IMR-90 (cell line): ENCODE measurements at regions not wholly inside any gene's neighbourhood (a gene's known extent, or its start where the extent isn't known, plus 50 kb on each side); places are given as distances from the start of the nearest gene placed in this dataset.

Experiments
- ATAC-seq: fragments of 200-7000 bp; cut with Tn5 transposase; 2 replicates; pipeline ENCODE4 v1.9.1; 2020; ENCODE audit warnings: low read depth, mild to moderate bottlenecking, moderate library complexity
- BruUV-seq: library from RNA; stranded (reverse); fragments of 400-500 nt; replicated peaks from 2 replicates; lab custom pipeline; 2021; lab: Mats Ljungman, UMichigan
- CTCF ChIA-PET: fragments of 300-600 bp; formaldehyde crosslinking; extraction: SDS; loops from one replicate; lab custom pipeline; 2021; ENCODE audit warnings: antibody characterized with exemption; lab: Yijun Ruan, JAX
- POLR2A ChIA-PET: fragments of 300-600 bp; sonication (Branson Sonifier 250); formaldehyde crosslinking; loops from one replicate; lab custom pipeline; 2022; ENCODE audit warnings: antibody characterized with exemption; ENCODE audit not compliant: unreplicated experiment; lab: Charles Lee
- DNase-seq: peaks from one replicate; pipeline ENCODE4 v3.0.0; 2013
- H2AFZ ChIP-seq: replicated peaks from 2 replicates; pipeline ENCODE3; 2013; ENCODE audit warnings: low read length, mild to moderate bottlenecking; ENCODE audit not compliant: poor library complexity
- H2AK5ac ChIP-seq: 2 replicates; pipeline ENCODE4 v1.6.1; 2013; ENCODE audit warnings: low read depth, low read length, inconsistent platforms
- H2AK9ac ChIP-seq: replicated peaks from 2 replicates; pipeline ENCODE3; 2013; ENCODE audit warnings: mild to moderate bottlenecking, low read depth, low read length, moderate library complexity; ENCODE audit not compliant: poor library complexity
- H2BK120ac ChIP-seq: 2 replicates; pipeline ENCODE4 v1.6.1; 2013; ENCODE audit warnings: low read depth, low read length, inconsistent platforms
- H2BK15ac ChIP-seq: 3 replicates; pipeline ENCODE4 v1.6.1; 2013; ENCODE audit warnings: low read depth, low read length, inconsistent platforms
- H2BK20ac ChIP-seq: 2 replicates; pipeline ENCODE4 v1.6.1; 2013; ENCODE audit warnings: low read depth, mild to moderate bottlenecking, inconsistent platforms, low read length, moderate library complexity
- H2BK5ac ChIP-seq: 2 replicates; pipeline ENCODE4 v1.6.1; 2013; ENCODE audit warnings: mild to moderate bottlenecking, low read depth, low read length, inconsistent platforms; ENCODE audit not compliant: poor library complexity, severe bottlenecking
- H3K14ac ChIP-seq: replicated peaks from 2 replicates; pipeline ENCODE4 v1.6.1; 2013; ENCODE audit warnings: low read depth, low read length, inconsistent platforms
- H3K18ac ChIP-seq: 2 replicates; pipeline ENCODE4 v1.6.1; 2013; ENCODE audit warnings: low read depth, low read length, control low read depth
- H3K23ac ChIP-seq: 2 replicates; pipeline ENCODE4 v1.6.1; 2013; ENCODE audit warnings: low read depth, low read length, inconsistent platforms
- H3K27ac ChIP-seq: 2 replicates; pipeline ENCODE4 v1.5.1; 2013; ENCODE audit warnings: mild to moderate bottlenecking, control low read depth, low read length; ENCODE audit not compliant: insufficient read depth
- H3K27me3 ChIP-seq: 2 replicates; pipeline ENCODE4 v1.6.1; 2013; ENCODE audit warnings: low read length; ENCODE audit not compliant: control insufficient read depth, insufficient read depth
- H3K36me3 ChIP-seq: 2 replicates; pipeline ENCODE4 v1.6.1; 2013; ENCODE audit warnings: low read length, mixed read lengths; ENCODE audit not compliant: control insufficient read depth, insufficient read depth
- H3K4ac ChIP-seq: 2 replicates; pipeline ENCODE4 v1.6.1; 2013; ENCODE audit warnings: low read depth, low read length, inconsistent platforms
- H3K4me1 ChIP-seq: 2 replicates; pipeline ENCODE4 v1.6.1; 2013; ENCODE audit warnings: low read length, mixed read lengths; ENCODE audit not compliant: control insufficient read depth, insufficient read depth
- H3K4me2 ChIP-seq: 2 replicates; pipeline ENCODE4 v1.6.1; 2013; ENCODE audit warnings: low read depth, mild to moderate bottlenecking, control low read depth, low read length, moderate library complexity
- H3K4me3 ChIP-seq: 2 replicates; pipeline ENCODE4 v1.5.1; 2013; ENCODE audit warnings: low read depth, mild to moderate bottlenecking, control low read depth, low read length, moderate library complexity; ENCODE audit not compliant: insufficient read depth
- H3K56ac ChIP-seq: 2 replicates; pipeline ENCODE4 v1.6.1; 2013; ENCODE audit warnings: low read length, inconsistent platforms; ENCODE audit not compliant: insufficient read depth; ENCODE audit errors: extremely low read depth
- H3K79me1 ChIP-seq, 2 experiments: 2 replicates each; pipeline ENCODE4 v1.6.1; 2013; ENCODE audit warnings: low read length in 2 of 2, inconsistent platforms in 1 of 2, low read depth in 1 of 2
- H3K9ac ChIP-seq: 2 replicates; pipeline ENCODE4 v1.6.1; 2013; ENCODE audit warnings: low read depth, low read length, control low read depth
- H3K9me1 ChIP-seq: 2 replicates; pipeline ENCODE4 v1.6.1; 2013; ENCODE audit warnings: low read length, inconsistent platforms; ENCODE audit not compliant: insufficient read depth
- H3K9me3 ChIP-seq: 2 replicates; pipeline ENCODE4 v1.6.1; 2013; ENCODE audit warnings: low read length; ENCODE audit not compliant: control insufficient read depth, insufficient read depth
- H4K20me1 ChIP-seq: 2 replicates; pipeline ENCODE4 v1.6.1; 2013; ENCODE audit warnings: low read length, inconsistent platforms; ENCODE audit not compliant: insufficient read depth
- H4K5ac ChIP-seq: 2 replicates; pipeline ENCODE4 v1.6.1; 2013; ENCODE audit warnings: mild to moderate bottlenecking, low read depth, low read length, control low read depth
- H4K8ac ChIP-seq, 2 experiments: 2 replicates each; pipeline ENCODE4 v1.6.1; 2013; ENCODE audit warnings: low read depth in 2 of 2, low read length in 2 of 2, control low read depth in 1 of 2, inconsistent platforms in 1 of 2
- H4K91ac ChIP-seq: 2 replicates; pipeline ENCODE4 v1.6.1; 2013; ENCODE audit warnings: low read depth, low read length, inconsistent platforms; ENCODE audit not compliant: insufficient read depth
- BHLHE40 ChIP-seq: fragments of 150-350 bp; IDR thresholded peaks from 2 replicates; pipeline ENCODE4 v1.6.1; 2016; ENCODE audit warnings: mild to moderate bottlenecking, low read depth, low read length
- CEBPB ChIP-seq: IDR thresholded peaks from 2 replicates; pipeline ENCODE4 v1.6.1; 2012; ENCODE audit warnings: low read depth, low read length, improper control_type of control experiment
- CTCF ChIP-seq: conservative IDR thresholded peaks from 2 replicates; pipeline ENCODE4 v1.5.1; 2012; ENCODE audit warnings: mild to moderate bottlenecking, low read depth, low read length, improper control_type of control experiment
- ELK1 ChIP-seq: fragments of 150-350 bp; IDR thresholded peaks from 2 replicates; pipeline ENCODE4 v1.6.1; 2016; ENCODE audit warnings: low read depth, mild to moderate bottlenecking, low read length, moderate library complexity, borderline replicate concordance
- FOS ChIP-seq: fragments of 150-350 bp; IDR thresholded peaks from 2 replicates; pipeline ENCODE4 v1.6.1; 2016; ENCODE audit warnings: low read depth, low read length
- MAFK ChIP-seq: IDR thresholded peaks from 2 replicates; pipeline ENCODE4 v1.6.1; 2012; ENCODE audit warnings: low read depth, low read length, improper control_type of control experiment
- MXI1 ChIP-seq: IDR thresholded peaks from 2 replicates; pipeline ENCODE4 v1.6.1; 2012; ENCODE audit warnings: low read depth, mild to moderate bottlenecking, low read length, moderate library complexity, borderline replicate concordance
- NFE2L2 ChIP-seq: fragments of 150-350 bp; IDR thresholded peaks from 2 replicates; pipeline ENCODE4 v1.6.1; 2016; ENCODE audit warnings: low read depth, mild to moderate bottlenecking, low read length
- POLR2A ChIP-seq: IDR thresholded peaks from 2 replicates; pipeline ENCODE4 v1.6.1; 2012; ENCODE audit warnings: mild to moderate bottlenecking, low read depth, low read length
- RFX5 ChIP-seq: IDR thresholded peaks from 2 replicates; pipeline ENCODE4 v1.8.0; 2012; ENCODE audit warnings: low read depth, mild to moderate bottlenecking, low read length, moderate library complexity
- SMC3 ChIP-seq: fragments of 150-350 bp; IDR thresholded peaks from 2 replicates; pipeline ENCODE4 v1.6.1; 2016; ENCODE audit warnings: low read depth, mild to moderate bottlenecking, antibody characterized with exemption, low read length, moderate library complexity
- USF2 ChIP-seq: fragments of 150-350 bp; IDR thresholded peaks from 2 replicates; pipeline ENCODE4 v1.6.1; 2017; ENCODE audit warnings: mild to moderate bottlenecking, antibody characterized with exemption, low read length, low read depth
- WGBS, 2 experiments: methylation state at CpG; one replicate each; pipeline versions ENCODE4 v1.1.5 to v1.1.7; 2013; ENCODE audit warnings: missing lambda C conversion rate in 2 of 2; ENCODE audit not compliant: insufficient read length in 1 of 2; ENCODE audit errors: extremely low coverage in 2 of 2; 5-methylcytosine and 5-hydroxymethylcytosine counted together
- dilution Hi-C: fragments of 300-500 bp; cut with HindIII; formaldehyde crosslinking; loops from one replicate; pipeline ENCODE4 v1.14.3; 2018; ENCODE audit warnings: low sequenced_read_pairs; ENCODE audit not compliant: unreplicated experiment
- in situ Hi-C: fragments of 300-500 bp; cut with MboI; formaldehyde crosslinking; loops from 3 replicates; pipeline ENCODE4 v1.14.3; 2019; ENCODE audit warnings: low sequenced_read_pairs, inconsistent platforms, mixed read lengths
- intact Hi-C: fragments of 100-400 bp; cut with micrococcal nuclease; formaldehyde crosslinking; loops from 2 replicates; pipeline ENCODE4 v1.10.0; 2022

- Histone ChIP-seq H3K9me3 (no peaks in the 10 kb centered on the region), H3K27me3 (no peaks in the 10 kb centered on the region), H3K79me1 (no peaks in the 10 kb centered on the region), H2BK15ac (no peak overlapping the region), H4K20me1 (no peaks in the 10 kb centered on the region), H3K56ac (no peak overlapping the region), H3K36me3 (no peaks in the 10 kb centered on the region), H3K4me1 (no peaks in the 10 kb centered on the region), H3K27ac (no peak overlapping the region), H3K4ac (0 out of 2 replicates have a peak overlapping the region, but pooled peaks have one; percentile 10), H2AFZ (no peak overlapping the region), H2AK5ac (no peak overlapping the region), H3K9me1 (no peaks in the 10 kb centered on the region), H3K14ac (0 out of 2 replicates have a peak overlapping the region, but pooled peaks have one; percentile 35), H4K8ac (no peak overlapping the region), H2BK20ac (no peak overlapping the region), H2AK9ac (no peak overlapping the region), H3K4me3 (no peak overlapping the region), H3K23ac (no peak overlapping the region), H4K5ac (no peak overlapping the region), H3K4me2 (no peak overlapping the region), H3K18ac (no peak overlapping the region), H4K91ac (no peak overlapping the region), H2BK5ac (no peak overlapping the region), H2BK120ac (no peak overlapping the region; the same call in 1 of the 2 replicates), H3K9ac (no peak overlapping the region)
- no TSS peak for BruUV-seq
- ATAC-seq: no peak
- dilution Hi-C loops: no loop called here
- WGBS, 2 experiments: no CpG with 5 or more reads among the region's 3 CpGs
- DNase-seq: no peak
- TF ChIP-seq CTCF (no peak), MAFK (no peak), BHLHE40 (no peak), SMC3 (no peak), FOS (no peak), USF2 (no peak), RFX5 (no peak), CEBPB (no peak), ELK1 (no peak), MXI1 (no peak), POLR2A (no peak), NFE2L2 (no peak)
- in situ Hi-C loops: no loop called here
- ChIA-PET POLR2A (interaction anchor here (0.6 kb wide), 2 partner anchors 10 to 13 kb away, joined by 3 read pairs; no protein-coding TSS in a partner anchor), CTCF (interaction anchor here (0.6 kb wide), 1 partner anchor 806 kb away, joined by 3 read pairs; no protein-coding TSS in a partner anchor)
- intact Hi-C loops: no loop called here
Measured at GRCh38 chr18:2395427-2396161, 175.7 kb downstream of the METTL4 start.
